Hepatocyte (in vitro differentiated cells): ENCODE measurements at regions not wholly inside any gene's neighbourhood (a gene's known extent, or its start where the extent isn't known, plus 50 kb on each side); places are given as distances from the start of the nearest gene placed in this dataset.

Source experiments
- DNase-seq: peaks from one replicate; pipeline ENCODE4 v3.0.0-alpha.2; 2016; ENCODE audit warnings: low spot score
- H2AFZ ChIP-seq: fragments of 200-600 bp; sonication (generic); 2 replicates; pipeline ENCODE4 v1.6.0; 2016; ENCODE audit warnings: antibody characterized with exemption, mild to moderate bottlenecking
- H3K27ac ChIP-seq: fragments of 200-600 bp; sonication (generic); 2 replicates; pipeline ENCODE4 v1.5.1; 2016; ENCODE audit warnings: mild to moderate bottlenecking
- H3K27me3 ChIP-seq: fragments of 200-600 bp; sonication (generic); 2 replicates; pipeline ENCODE4 v1.6.1; 2016
- H3K36me3 ChIP-seq: fragments of 200-600 bp; sonication (generic); replicated peaks from 2 replicates; pipeline ENCODE4 v1.5.1; 2016; ENCODE audit warnings: low read depth; ENCODE audit not compliant: insufficient read depth
- H3K4me1 ChIP-seq: fragments of 200-600 bp; sonication (generic); 2 replicates; pipeline ENCODE4 v1.5.1; 2016; ENCODE audit warnings: mild to moderate bottlenecking, moderate library complexity; ENCODE audit not compliant: insufficient read depth
- H3K4me2 ChIP-seq: fragments of 200-600 bp; sonication (generic); 2 replicates; pipeline ENCODE4 v1.6.0; 2016
- H3K4me3 ChIP-seq: fragments of 200-600 bp; sonication (generic); 2 replicates; pipeline ENCODE4 v1.5.1; 2016; ENCODE audit warnings: mild to moderate bottlenecking
- H3K79me2 ChIP-seq: fragments of 200-600 bp; sonication (generic); 2 replicates; pipeline ENCODE4 v1.6.0; 2017; ENCODE audit warnings: mild to moderate bottlenecking
- H3K9me2 ChIP-seq: fragments of 200-600 bp; sonication (generic); replicated peaks from 2 replicates; pipeline ENCODE4 v1.6.0; 2017; ENCODE audit warnings: mild to moderate bottlenecking; ENCODE audit not compliant: insufficient read depth
- H3K9me3 ChIP-seq: fragments of 200-600 bp; sonication (generic); 2 replicates; pipeline ENCODE4 v1.5.1; 2016; ENCODE audit warnings: low read depth, mild to moderate bottlenecking
- H4K20me1 ChIP-seq: fragments of 200-600 bp; sonication (generic); 2 replicates; pipeline ENCODE4 v1.6.0; 2016; ENCODE audit warnings: mild to moderate bottlenecking; ENCODE audit not compliant: insufficient read depth, poor library complexity, severe bottlenecking
- CTCF ChIP-seq: fragments of 200-600 bp; sonication (generic); IDR thresholded peaks from 2 replicates; pipeline ENCODE4 v1.5.1; 2016; ENCODE audit warnings: antibody characterized with exemption, mild to moderate bottlenecking; ENCODE audit not compliant: poor library complexity
- EZH2 ChIP-seq: fragments of 200-600 bp; sonication (generic); IDR thresholded peaks from 2 replicates; pipeline ENCODE4 v1.6.1; 2016; ENCODE audit warnings: antibody characterized with exemption, mild to moderate bottlenecking, borderline replicate concordance
- EZH2phosphoT487 ChIP-seq: fragments of 200-600 bp; sonication (generic); IDR thresholded peaks from one replicate; pipeline ENCODE4 v1.6.1; 2018; ENCODE audit warnings: antibody characterized with exemption, mild to moderate bottlenecking, low read depth, moderate library complexity; ENCODE audit not compliant: unreplicated experiment, severe bottlenecking
- WGBS: methylation state at CpG from one replicate; pipeline ENCODE4 v1.1.6; 2016; ENCODE audit warnings: low lambda C conversion rate; ENCODE audit errors: missing lambda C conversion rate; 5-methylcytosine and 5-hydroxymethylcytosine counted together

GRCh38 chr2:163405298-163405697, 330.5 kb downstream of the FIGN start:
- H2AFZ ChIP-seq = no peak overlapping the region
- H4K20me1 ChIP-seq = no peaks in the 10 kb centered on the region
- peak; percentile 5 for DNase-seq
- H3K9me2 ChIP-seq = no peaks in the 10 kb centered on the region
- no peak overlapping the region for H3K4me2 ChIP-seq
- 86% methylated on average over 2 of the region's 2 CpGs for WGBS
- TF ChIP-seq EZH2phosphoT487 (no peak), CTCF (no peak), EZH2 (no peak)
- H3K36me3 ChIP-seq = no peaks in the 10 kb centered on the region
- H3K4me1 ChIP-seq = peaks cover 6% of the 10 kb centered on the region
- no peaks in the 10 kb centered on the region for H3K79me2 ChIP-seq
- no peak overlapping the region for H3K27ac ChIP-seq
- H3K4me3 ChIP-seq = no peak overlapping the region
- no peaks in the 10 kb centered on the region for H3K27me3 ChIP-seq
- H3K9me3 ChIP-seq = no peaks in the 10 kb centered on the region

DNA sequence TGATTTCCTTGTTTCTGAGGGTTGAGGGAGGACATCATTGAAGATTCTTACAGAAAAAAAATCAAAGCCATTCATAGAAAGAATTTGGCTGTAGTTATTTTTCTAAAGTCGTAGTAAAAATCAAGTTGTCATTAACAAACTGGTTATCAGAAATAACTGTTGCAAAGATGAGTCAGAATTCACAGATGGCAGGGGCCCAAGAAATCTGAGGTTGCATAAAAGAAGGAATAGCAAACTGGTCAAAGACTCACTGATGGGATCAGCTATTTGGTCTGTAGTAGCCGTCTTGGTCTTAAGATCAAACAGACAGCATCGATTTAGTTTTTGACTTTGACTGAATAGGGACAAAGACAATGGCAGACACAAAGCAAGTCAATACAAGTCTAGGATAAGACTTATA, 334.3 kb downstream of the FIGN start:
- no peak for DNase-seq
- no peak overlapping the region for H3K27ac ChIP-seq
- H3K9me3 ChIP-seq = no peaks in the 10 kb centered on the region
- H3K9me2 ChIP-seq = no peaks in the 10 kb centered on the region
- H3K27me3 ChIP-seq = no peaks in the 10 kb centered on the region
- H3K36me3 ChIP-seq = no peaks in the 10 kb centered on the region
- WGBS = 80% methylated on average over 3 of the region's 3 CpGs
- H4K20me1 ChIP-seq = no peaks in the 10 kb centered on the region
- TF ChIP-seq EZH2phosphoT487 (no peak), CTCF (no peak)
- no peak overlapping the region for H3K4me3 ChIP-seq
- no peak overlapping the region for H2AFZ ChIP-seq
- no peaks in the 10 kb centered on the region for H3K79me2 ChIP-seq
- H3K4me2 ChIP-seq = no peak overlapping the region
- no peaks in the 10 kb centered on the region for H3K4me1 ChIP-seq

GRCh38 chr2:163397451-163397850, 338.4 kb downstream of the FIGN start:
- Histone ChIP-seq H4K20me1 (no peaks in the 10 kb centered on the region), H3K4me2 (no peak overlapping the region), H2AFZ (no peak overlapping the region), H3K9me3 (no peaks in the 10 kb centered on the region), H3K27ac (no peak overlapping the region), H3K79me2 (no peaks in the 10 kb centered on the region), H3K4me3 (no peak overlapping the region), H3K4me1 (no peaks in the 10 kb centered on the region), H3K36me3 (no peaks in the 10 kb centered on the region), H3K27me3 (no peaks in the 10 kb centered on the region), H3K9me2 (no peaks in the 10 kb centered on the region)
- 82% methylated on average over 2 of the region's 2 CpGs for WGBS
- no peak for DNase-seq
- TF ChIP-seq EZH2phosphoT487 = no peak
- TF ChIP-seq CTCF = no peak
- no peak for TF ChIP-seq EZH2

GRCh38 chr2:163395602-163396001, 340.2 kb downstream of the FIGN start:
- no peaks in the 10 kb centered on the region for H3K36me3 ChIP-seq
- no peaks in the 10 kb centered on the region for H3K9me2 ChIP-seq
- H3K4me2 ChIP-seq = no peak overlapping the region
- H4K20me1 ChIP-seq = no peaks in the 10 kb centered on the region
- no peak for TF ChIP-seq CTCF
- no peaks in the 10 kb centered on the region for H3K79me2 ChIP-seq
- no peak overlapping the region for H2AFZ ChIP-seq
- DNase-seq = no peak
- H3K4me1 ChIP-seq = no peaks in the 10 kb centered on the region
- H3K27ac ChIP-seq = no peak overlapping the region
- 80% methylated on average over 2 of the region's 2 CpGs for WGBS
- H3K27me3 ChIP-seq = no peaks in the 10 kb centered on the region
- H3K9me3 ChIP-seq = no peaks in the 10 kb centered on the region
- no peak overlapping the region for H3K4me3 ChIP-seq
